K562 (cell line): ENCODE measurements at regions not wholly inside any gene's neighbourhood (a gene's known extent, or its start where the extent isn't known, plus 50 kb on each side); places are given as distances from the start of the nearest gene placed in this dataset.
"Not testable (repeated sequence)": the region's sequence is repeated elsewhere in the genome, so short reads cannot be mapped to it uniquely, and the experiment has no call there.

Experiments
- MYC ChIP-seq, 2 experiments: fragments of 250-450 bp in 1 of 2; sonication (Bioruptor Pico) in 1 of 2; IDR thresholded peaks; 2 replicates each; pipeline versions ENCODE4 v1.5.1 to v1.6.1; 2012 to 2021; ENCODE audit warnings: low read depth in 2 of 2, borderline replicate concordance in 1 of 2, improper control_type of control experiment in 1 of 2, low read length in 1 of 2, mild to moderate bottlenecking in 1 of 2, moderate library complexity in 1 of 2
- PHF8 ChIP-seq: fragments of 200-600 bp; sonication (generic); IDR thresholded peaks from 2 replicates; pipeline ENCODE4 v1.6.1; 2012; ENCODE audit warnings: mixed run types, mild to moderate bottlenecking, inconsistent platforms, low read length, moderate library complexity, borderline replicate concordance
- POLR2A ChIP-seq: fragments of 450-650 bp; conservative IDR thresholded peaks from 2 replicates; pipeline ENCODE4 v1.6.1; 2016
- POLR2AphosphoS5 ChIP-seq: IDR thresholded peaks from 2 replicates; pipeline ENCODE4 v1.6.1; 2011; ENCODE audit warnings: mild to moderate bottlenecking, low read depth, low read length, moderate library complexity; ENCODE audit not compliant: control insufficient read depth, insufficient read depth
- POLR2G ChIP-seq: fragments of 200-400 bp; formaldehyde crosslinking; IDR thresholded peaks from 2 replicates; pipeline ENCODE4 v1.6.1; 2017; ENCODE audit warnings: low read depth, mild to moderate bottlenecking, antibody characterized with exemption, low read length, moderate library complexity
- PTBP1 ChIP-seq: fragments of 200-400 bp; formaldehyde crosslinking; IDR thresholded peaks from 2 replicates; pipeline ENCODE4 v1.6.1; 2017; ENCODE audit warnings: low read depth, low read length
- RBFOX2 ChIP-seq: fragments of 200-400 bp; formaldehyde crosslinking; IDR thresholded peaks from 2 replicates; pipeline ENCODE4 v1.6.1; 2017; ENCODE audit warnings: low read depth, mild to moderate bottlenecking, low read length, moderate library complexity
- RBM14 ChIP-seq: fragments of 200-400 bp; formaldehyde crosslinking; IDR thresholded peaks from 2 replicates; pipeline ENCODE4 v1.6.1; 2018; ENCODE audit warnings: low read depth, mild to moderate bottlenecking, low read length, moderate library complexity, borderline replicate concordance; ENCODE audit not compliant: insufficient read depth
- ZKSCAN8 ChIP-seq: fragments of 200-800 bp; sonication (Bioruptor generic); IDR thresholded peaks from 2 replicates; pipeline ENCODE4 v1.6.1; 2016; ENCODE audit warnings: missing genetic modification characterization, missing compliant biosample characterization
- ZNF644 ChIP-seq: fragments of 200-800 bp; sonication (Bioruptor generic); IDR thresholded peaks from 2 replicates; pipeline ENCODE4 v1.6.1; 2016; ENCODE audit warnings: low read depth, missing genetic modification characterization, missing compliant biosample characterization
- ZNF766 ChIP-seq: fragments of 200-800 bp; sonication (Bioruptor generic); conservative IDR thresholded peaks from 2 replicates; pipeline ENCODE4 v1.6.1; 2016; ENCODE audit warnings: missing genetic modification characterization, missing compliant biosample characterization
- TF ChIP-seq, protein P1 (sequence below): sonication (generic); formaldehyde crosslinking; IDR thresholded peaks from 2 replicates; pipeline ENCODE4 v1.8.0; 2022; ENCODE audit warnings: mild to moderate bottlenecking, missing genetic modification reagents
- TF ChIP-seq, protein P2 (sequence below), 3 experiments: IDR thresholded peaks in 2 of 3; conservative IDR thresholded peaks in 1 of 3; 2 replicates each; pipeline ENCODE4 v1.5.1; 2011 to 2012; ENCODE audit warnings: low read length in 3 of 3, mild to moderate bottlenecking in 3 of 3, control low read depth in 2 of 3, improper control_type of control experiment in 1 of 3, inconsistent platforms in 1 of 3, low read depth in 1 of 3, mixed read lengths in 1 of 3, moderate library complexity in 1 of 3; ENCODE audit not compliant: insufficient read depth in 2 of 3
- TF ChIP-seq, protein P3 (sequence below), 3 experiments: fragments of 200-800 bp in 1 of 3; sonication (Bioruptor generic) in 1 of 3; sonication (generic) in 1 of 3; formaldehyde crosslinking in 1 of 3; IDR thresholded peaks; 2 replicates each; pipeline versions ENCODE4 v1.6.1 to v1.8.0; 2016 to 2022; ENCODE audit warnings: mild to moderate bottlenecking in 2 of 3, missing compliant biosample characterization in 2 of 3, missing genetic modification characterization in 2 of 3, missing genetic modification reagents in 1 of 3
- TF ChIP-seq, protein P4 (sequence below): sonication (generic); formaldehyde crosslinking; IDR thresholded peaks from 2 replicates; pipeline ENCODE4 v1.8.0; 2022; ENCODE audit warnings: missing genetic modification reagents, mild to moderate bottlenecking, moderate library complexity, borderline replicate concordance
- TF ChIP-seq, protein P5 (sequence below): sonication (generic); formaldehyde crosslinking; IDR thresholded peaks from 2 replicates; pipeline ENCODE4 v1.8.0; 2023; ENCODE audit warnings: mild to moderate bottlenecking, missing genetic modification reagents

DNA sequence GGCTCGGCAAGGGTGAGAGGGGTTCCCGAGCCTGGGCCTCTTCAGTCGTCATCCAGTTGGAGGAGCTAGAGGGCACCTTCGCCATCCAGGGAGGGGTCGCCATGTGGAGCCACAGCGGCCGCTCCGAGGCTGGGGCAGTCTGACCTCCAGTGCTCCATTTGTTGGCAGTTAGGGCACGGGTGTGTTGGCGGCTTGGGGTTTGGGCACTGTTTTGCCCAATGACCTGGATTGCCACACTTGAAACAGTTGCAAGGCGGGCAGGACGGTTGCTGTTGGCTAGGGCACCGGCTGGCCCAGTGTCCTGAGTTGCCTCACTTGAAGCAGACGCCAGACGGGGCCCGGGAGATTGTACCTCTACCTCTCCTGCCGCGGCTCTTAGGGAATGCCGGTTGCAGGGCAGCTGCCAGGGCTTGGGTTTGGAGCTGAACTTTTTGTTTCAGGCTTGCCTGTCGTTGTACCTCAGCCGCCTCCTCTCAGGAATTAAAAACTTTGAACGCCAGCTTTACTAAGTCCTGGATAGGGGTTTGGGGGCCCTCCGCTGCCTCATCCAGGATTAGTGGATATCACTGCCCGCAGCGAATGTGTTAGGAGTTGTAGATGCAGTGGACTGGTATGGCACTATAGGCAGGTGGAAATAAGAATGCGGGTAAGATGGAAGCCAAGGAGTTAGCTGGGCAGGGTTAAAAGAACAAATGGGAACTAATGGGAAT lies 639.9 kb upstream of the DPP6 start (continued):
- TF ChIP-seq, protein P1, sequence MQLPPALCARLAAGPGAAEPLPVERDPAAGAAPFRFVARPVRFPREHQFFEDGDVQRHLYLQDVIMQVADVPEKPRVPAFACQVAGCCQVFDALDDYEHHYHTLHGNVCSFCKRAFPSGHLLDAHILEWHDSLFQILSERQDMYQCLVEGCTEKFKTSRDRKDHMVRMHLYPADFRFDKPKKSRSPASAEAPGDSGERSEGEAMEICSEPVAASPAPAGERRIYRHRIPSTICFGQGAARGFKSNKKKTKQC (CRISPR knock-in tag), result peak; percentile 29; the same call in 1 of the 2 replicates
- TF ChIP-seq RBFOX2 (peak; percentile 75), RBM14 (0 out of 2 replicates have a peak, but pooled peaks have one; percentile 76), POLR2G (peak; percentile 88), POLR2A (0 out of 2 replicates have a peak, but pooled peaks have one; percentile 13), MYC (IDR thresholded peaks at IDR 0.05; ENCODE audit: low read depth, low read length) (peak; percentile 86), ZNF766 (peak; percentile 96), ZKSCAN8 (0 out of 2 replicates have a peak, but pooled peaks have one; percentile 18), ZNF644 (peak; percentile 94), POLR2AphosphoS5 (peak; percentile 45), PHF8 (0 out of 2 replicates have a peak, but pooled peaks have one; percentile 6), PTBP1 (peak; percentile 73; the same call in 1 of the 2 replicates)
- not testable (repeated sequence) for TF ChIP-seq MYC (CRISPR knock-in tag; IDR thresholded peaks at IDR 0.05; ENCODE audit: borderline replicate concordance, low read depth)
- TF ChIP-seq, protein P2, sequence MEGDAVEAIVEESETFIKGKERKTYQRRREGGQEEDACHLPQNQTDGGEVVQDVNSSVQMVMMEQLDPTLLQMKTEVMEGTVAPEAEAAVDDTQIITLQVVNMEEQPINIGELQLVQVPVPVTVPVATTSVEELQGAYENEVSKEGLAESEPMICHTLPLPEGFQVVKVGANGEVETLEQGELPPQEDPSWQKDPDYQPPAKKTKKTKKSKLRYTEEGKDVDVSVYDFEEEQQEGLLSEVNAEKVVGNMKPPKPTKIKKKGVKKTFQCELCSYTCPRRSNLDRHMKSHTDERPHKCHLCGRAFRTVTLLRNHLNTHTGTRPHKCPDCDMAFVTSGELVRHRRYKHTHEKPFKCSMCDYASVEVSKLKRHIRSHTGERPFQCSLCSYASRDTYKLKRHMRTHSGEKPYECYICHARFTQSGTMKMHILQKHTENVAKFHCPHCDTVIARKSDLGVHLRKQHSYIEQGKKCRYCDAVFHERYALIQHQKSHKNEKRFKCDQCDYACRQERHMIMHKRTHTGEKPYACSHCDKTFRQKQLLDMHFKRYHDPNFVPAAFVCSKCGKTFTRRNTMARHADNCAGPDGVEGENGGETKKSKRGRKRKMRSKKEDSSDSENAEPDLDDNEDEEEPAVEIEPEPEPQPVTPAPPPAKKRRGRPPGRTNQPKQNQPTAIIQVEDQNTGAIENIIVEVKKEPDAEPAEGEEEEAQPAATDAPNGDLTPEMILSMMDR (IDR thresholded peaks at IDR 0.05 in 2 of 3, conservative IDR thresholded peaks at IDR 0.05 in 1 of 3; ENCODE audit: insufficient read depth in 2 of 3, low read depth in 1 of 3, low read length in 3 of 3), result peak; percentile 29 to 36 (median 34); a peak in 3 of 6 replicates
- TF ChIP-seq, protein P3, sequence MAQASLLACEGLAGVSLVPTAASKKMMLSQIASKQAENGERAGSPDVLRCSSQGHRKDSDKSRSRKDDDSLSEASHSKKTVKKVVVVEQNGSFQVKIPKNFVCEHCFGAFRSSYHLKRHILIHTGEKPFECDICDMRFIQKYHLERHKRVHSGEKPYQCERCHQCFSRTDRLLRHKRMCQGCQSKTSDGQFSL (CRISPR knock-in tag; IDR thresholded peaks at IDR 0.05), result not testable (repeated sequence)
- TF ChIP-seq, protein P3 (tag; IDR thresholded peaks at IDR 0.05), result 0 out of 4 replicates have a peak, but pooled peaks of 1 of the 2 experiments have one; percentile 2
- TF ChIP-seq, protein P4, sequence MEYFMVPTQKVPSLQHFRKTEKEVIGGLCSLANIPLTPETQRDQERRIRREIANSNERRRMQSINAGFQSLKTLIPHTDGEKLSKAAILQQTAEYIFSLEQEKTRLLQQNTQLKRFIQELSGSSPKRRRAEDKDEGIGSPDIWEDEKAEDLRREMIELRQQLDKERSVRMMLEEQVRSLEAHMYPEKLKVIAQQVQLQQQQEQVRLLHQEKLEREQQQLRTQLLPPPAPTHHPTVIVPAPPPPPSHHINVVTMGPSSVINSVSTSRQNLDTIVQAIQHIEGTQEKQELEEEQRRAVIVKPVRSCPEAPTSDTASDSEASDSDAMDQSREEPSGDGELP, result peak; percentile 52; the same call in 1 of the 2 replicates
- TF ChIP-seq, protein P5, sequence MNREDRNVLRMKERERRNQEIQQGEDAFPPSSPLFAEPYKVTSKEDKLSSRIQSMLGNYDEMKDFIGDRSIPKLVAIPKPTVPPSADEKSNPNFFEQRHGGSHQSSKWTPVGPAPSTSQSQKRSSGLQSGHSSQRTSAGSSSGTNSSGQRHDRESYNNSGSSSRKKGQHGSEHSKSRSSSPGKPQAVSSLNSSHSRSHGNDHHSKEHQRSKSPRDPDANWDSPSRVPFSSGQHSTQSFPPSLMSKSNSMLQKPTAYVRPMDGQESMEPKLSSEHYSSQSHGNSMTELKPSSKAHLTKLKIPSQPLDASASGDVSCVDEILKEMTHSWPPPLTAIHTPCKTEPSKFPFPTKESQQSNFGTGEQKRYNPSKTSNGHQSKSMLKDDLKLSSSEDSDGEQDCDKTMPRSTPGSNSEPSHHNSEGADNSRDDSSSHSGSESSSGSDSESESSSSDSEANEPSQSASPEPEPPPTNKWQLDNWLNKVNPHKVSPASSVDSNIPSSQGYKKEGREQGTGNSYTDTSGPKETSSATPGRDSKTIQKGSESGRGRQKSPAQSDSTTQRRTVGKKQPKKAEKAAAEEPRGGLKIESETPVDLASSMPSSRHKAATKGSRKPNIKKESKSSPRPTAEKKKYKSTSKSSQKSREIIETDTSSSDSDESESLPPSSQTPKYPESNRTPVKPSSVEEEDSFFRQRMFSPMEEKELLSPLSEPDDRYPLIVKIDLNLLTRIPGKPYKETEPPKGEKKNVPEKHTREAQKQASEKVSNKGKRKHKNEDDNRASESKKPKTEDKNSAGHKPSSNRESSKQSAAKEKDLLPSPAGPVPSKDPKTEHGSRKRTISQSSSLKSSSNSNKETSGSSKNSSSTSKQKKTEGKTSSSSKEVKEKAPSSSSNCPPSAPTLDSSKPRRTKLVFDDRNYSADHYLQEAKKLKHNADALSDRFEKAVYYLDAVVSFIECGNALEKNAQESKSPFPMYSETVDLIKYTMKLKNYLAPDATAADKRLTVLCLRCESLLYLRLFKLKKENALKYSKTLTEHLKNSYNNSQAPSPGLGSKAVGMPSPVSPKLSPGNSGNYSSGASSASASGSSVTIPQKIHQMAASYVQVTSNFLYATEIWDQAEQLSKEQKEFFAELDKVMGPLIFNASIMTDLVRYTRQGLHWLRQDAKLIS (CRISPR knock-in tag), result peak; percentile 72; the same call in 1 of the 2 replicates
